HepG2 (cell line): ENCODE measurements at regions not wholly inside any gene's neighbourhood (a gene's known extent, or its start where the extent isn't known, plus 50 kb on each side); places are given as distances from the start of the nearest gene placed in this dataset.

Experiments used
- ATAC-seq: fragments of 200-7000 bp; cut with Tn5 transposase; 3 replicates; pipeline ENCODE4 v1.9.1; 2020; ENCODE audit warnings: mild to moderate bottlenecking, moderate library complexity
- BruUV-seq: library from RNA; stranded (reverse); fragments of 400-500 nt; replicated peaks from 2 replicates; lab custom pipeline; 2021; lab: Mats Ljungman, UMichigan
- CTCF ChIA-PET: fragments of 300-600 bp; formaldehyde crosslinking; extraction: SDS; loops from one replicate; lab custom pipeline; 2021; ENCODE audit warnings: low total read pairs, inconsistent platforms, low intra/inter-chr PET ratio; lab: Yijun Ruan, JAX
- POLR2A ChIA-PET: fragments of 350-600 bp; sonication (Branson Sonifier 250); formaldehyde crosslinking; loops from one replicate; lab custom pipeline; 2020; ENCODE audit warnings: antibody characterized with exemption, inconsistent platforms; lab: Yijun Ruan, JAX
- DNase-seq: peaks from one replicate; pipeline ENCODE4 v3.0.0-alpha.2; 2015; ENCODE audit warnings: low spot score
- FAIRE-seq: peaks from 3 replicates; lab custom pipeline; 2011; peaks lifted over from hg19 to GRCh38; lab: Jason Lieb, UNC
- H2AFZ ChIP-seq: one replicate; pipeline ENCODE4 v1.6.1; 2011; ENCODE audit warnings: low read length, inconsistent platforms
- H3K27ac ChIP-seq: fragments of 300-600 bp; 3 replicates; pipeline ENCODE4 v1.8.0; 2011; ENCODE audit warnings: mixed run types, mild to moderate bottlenecking, mixed read lengths, low read length, inconsistent platforms; ENCODE audit not compliant: insufficient read depth; ENCODE audit errors: extremely low read length
- H3K27me3 ChIP-seq, 2 experiments: fragments of 200-600 bp in 1 of 2; 2 replicates in 1 of 2; 3 replicates in 1 of 2; pipeline versions ENCODE4 v1.6.0 to v1.8.0; 2011; ENCODE audit warnings: low read length in 2 of 2, mild to moderate bottlenecking in 2 of 2, moderate library complexity in 2 of 2, inconsistent platforms in 1 of 2; ENCODE audit not compliant: insufficient read depth in 2 of 2, control insufficient read depth in 1 of 2
- H3K36me3 ChIP-seq, 2 experiments: fragments of 200-600 bp in 1 of 2; replicated peaks in 1 of 2; 2 replicates in 1 of 2; 3 replicates in 1 of 2; pipeline versions ENCODE4 v1.5.1 to v1.8.0; 2011; ENCODE audit warnings: low read length in 2 of 2, inconsistent platforms in 1 of 2; ENCODE audit not compliant: insufficient read depth in 2 of 2, control insufficient read depth in 1 of 2
- H3K4me1 ChIP-seq: 2 replicates; pipeline ENCODE4 v1.5.1; 2012; ENCODE audit warnings: low read length, inconsistent platforms; ENCODE audit not compliant: insufficient read depth
- H3K4me2 ChIP-seq: 2 replicates; pipeline ENCODE4 v1.6.0; 2011; ENCODE audit warnings: low read depth, low read length, inconsistent platforms
- H3K4me3 ChIP-seq, 3 experiments: fragments of 200-600 bp in 1 of 3; sonication (generic), shearing (Covaris generic) in 1 of 3; replicated peaks in 1 of 3; 2 replicates each; pipeline ENCODE4 v1.5.1; 2011 to 2016; ENCODE audit warnings: low read length in 3 of 3, inconsistent platforms in 2 of 3, low read depth in 2 of 3, mild to moderate bottlenecking in 2 of 3, control low read depth in 1 of 3, mixed read lengths in 1 of 3; ENCODE audit not compliant: insufficient read depth in 1 of 3
- H3K79me2 ChIP-seq: one replicate; pipeline ENCODE4 v1.6.1; 2011; ENCODE audit warnings: low read length, inconsistent platforms; ENCODE audit not compliant: insufficient read depth
- H3K9ac ChIP-seq: 2 replicates; pipeline ENCODE4 v1.6.0; 2011; ENCODE audit warnings: mild to moderate bottlenecking, low read depth, low read length, inconsistent platforms; ENCODE audit not compliant: insufficient read depth
- H3K9me3 ChIP-seq: 2 replicates; pipeline ENCODE4 v1.5.1; 2012; ENCODE audit warnings: mild to moderate bottlenecking, low read length
- H4K20me1 ChIP-seq: 2 replicates; pipeline ENCODE4 v1.6.0; 2011; ENCODE audit warnings: inconsistent platforms, mild to moderate bottlenecking, low read length, moderate library complexity; ENCODE audit not compliant: insufficient read depth
- CHD2 ChIP-seq: IDR thresholded peaks from 2 replicates; pipeline ENCODE4 v1.6.1; 2011; ENCODE audit warnings: low read depth, low read length, improper control_type of control experiment
- EED ChIP-seq: sonication (generic); formaldehyde crosslinking; IDR thresholded peaks from 2 replicates; pipeline ENCODE4 v1.5.0; 2020; ENCODE audit warnings: mild to moderate bottlenecking, missing genetic modification reagents
- ELF1 ChIP-seq: sonication (generic); formaldehyde crosslinking; IDR thresholded peaks from 2 replicates; pipeline ENCODE4 v1.4.0; 2020; ENCODE audit warnings: missing genetic modification reagents
- IRX3 ChIP-seq: sonication (generic); formaldehyde crosslinking; IDR thresholded peaks from 2 replicates; pipeline ENCODE4 v1.8.1; 2023; ENCODE audit warnings: mild to moderate bottlenecking, low read depth, missing genetic modification reagents, borderline replicate concordance
- MTF2 ChIP-seq: sonication (generic); formaldehyde crosslinking; IDR thresholded peaks from 2 replicates; pipeline ENCODE4 v1.5.0; 2020; ENCODE audit warnings: missing genetic modification reagents, borderline replicate concordance
- POGZ ChIP-seq: sonication (generic); formaldehyde crosslinking; IDR thresholded peaks from 2 replicates; pipeline ENCODE4 v1.4.0; 2020; ENCODE audit warnings: mild to moderate bottlenecking, missing genetic modification reagents
- REL ChIP-seq: sonication (generic); formaldehyde crosslinking; conservative IDR thresholded peaks from 2 replicates; pipeline ENCODE4 v1.8.0; 2022; ENCODE audit warnings: mild to moderate bottlenecking, missing genetic modification reagents, moderate library complexity
- TEAD3 ChIP-seq: optimal IDR thresholded peaks from 2 replicates; pipeline ENCODE3; 2016; ENCODE audit warnings: borderline replicate concordance
- ZNF124 ChIP-seq: sonication (generic); formaldehyde crosslinking; IDR thresholded peaks from 2 replicates; pipeline ENCODE4 v1.4.0; 2020; ENCODE audit warnings: missing genetic modification reagents
- ZNF232 ChIP-seq: sonication (generic); formaldehyde crosslinking; IDR thresholded peaks from 2 replicates; pipeline ENCODE4 v1.4.0; 2020; ENCODE audit warnings: missing genetic modification reagents, borderline replicate concordance
- ZNF549 ChIP-seq: sonication (generic); formaldehyde crosslinking; IDR thresholded peaks from 2 replicates; pipeline ENCODE4 v1.5.0; 2020; ENCODE audit warnings: missing genetic modification reagents
- ZNF556 ChIP-seq: sonication (generic); formaldehyde crosslinking; IDR thresholded peaks from 2 replicates; pipeline ENCODE4 v1.4.0; 2020; ENCODE audit warnings: mild to moderate bottlenecking, missing genetic modification reagents, borderline replicate concordance
- ZNF746 ChIP-seq: sonication (generic); formaldehyde crosslinking; IDR thresholded peaks from 2 replicates; pipeline ENCODE4 v1.8.0; 2022; ENCODE audit warnings: mild to moderate bottlenecking, missing genetic modification reagents
- WGBS: methylation state at CpG from one replicate; pipeline ENCODE4 v1.1.6; 2017; ENCODE audit warnings: low lambda C conversion rate; 5-methylcytosine and 5-hydroxymethylcytosine counted together
- in situ Hi-C: cut with HindIII; loops from 2 replicates; pipeline ENCODE4 v1.10.0; 2017; ENCODE audit warnings: low pct_unique_long_range_greater_than_20kb; ENCODE audit not compliant: extremely low pct_ligation_motif_present
- intact Hi-C: fragments of 100-400 bp; cut with micrococcal nuclease; formaldehyde crosslinking; loops from one replicate; pipeline ENCODE4 v1.10.0; 2022; ENCODE audit not compliant: unreplicated experiment
- TF ChIP-seq, protein P1 (sequence below): sonication (generic); formaldehyde crosslinking; IDR thresholded peaks from 2 replicates; pipeline ENCODE4 v1.5.0; 2020; ENCODE audit warnings: missing genetic modification reagents, mild to moderate bottlenecking, borderline replicate concordance

GRCh38 chr9:79189511-79189924 is 382.2 kb upstream of the TLE4 start:
- H4K20me1 ChIP-seq = no peaks in the 10 kb centered on the region
- no peak overlapping the region for H3K4me3 ChIP-seq
- DNase-seq (no peak), FAIRE-seq (no peak), ATAC-seq (no peak)
- H3K27me3 ChIP-seq = no peaks in the 10 kb centered on the region
- POLR2A ChIA-PET = no interaction called here
- no peak overlapping the region for H3K4me2 ChIP-seq
- H3K79me2 ChIP-seq = no peaks in the 10 kb centered on the region
- CTCF ChIA-PET = no interaction called here
- in situ Hi-C loops = no loop called here
- no peaks in the 10 kb centered on the region for H3K4me1 ChIP-seq
- no peak overlapping the region for H3K9ac ChIP-seq
- no peaks in the 10 kb centered on the region for H3K9me3 ChIP-seq
- 0% methylated on average over 3 of the region's 3 CpGs for WGBS
- no peaks in the 10 kb centered on the region for H3K36me3 ChIP-seq
- BruUV-seq = no TSS peak
- no peak overlapping the region for H2AFZ ChIP-seq
- intact Hi-C loops = no loop called here
- TF ChIP-seq ZNF124 (CRISPR knock-in tag) = no peak
- TF ChIP-seq EED (CRISPR knock-in tag) = no peak
- no peak for TF ChIP-seq ZNF556
- TF ChIP-seq, protein P1, sequence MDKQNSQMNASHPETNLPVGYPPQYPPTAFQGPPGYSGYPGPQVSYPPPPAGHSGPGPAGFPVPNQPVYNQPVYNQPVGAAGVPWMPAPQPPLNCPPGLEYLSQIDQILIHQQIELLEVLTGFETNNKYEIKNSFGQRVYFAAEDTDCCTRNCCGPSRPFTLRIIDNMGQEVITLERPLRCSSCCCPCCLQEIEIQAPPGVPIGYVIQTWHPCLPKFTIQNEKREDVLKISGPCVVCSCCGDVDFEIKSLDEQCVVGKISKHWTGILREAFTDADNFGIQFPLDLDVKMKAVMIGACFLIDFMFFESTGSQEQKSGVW (CRISPR knock-in tag) = no peak
- no peak for TF ChIP-seq POGZ (CRISPR knock-in tag)
- no peak for TF ChIP-seq CHD2
- TF ChIP-seq ELF1 (CRISPR knock-in tag) = no peak
- no peak for TF ChIP-seq ZNF232 (CRISPR knock-in tag)
- no peak for TF ChIP-seq IRX3 (CRISPR knock-in tag)
- no peak for TF ChIP-seq ZNF549 (CRISPR knock-in tag)
- TF ChIP-seq TEAD3 (CRISPR knock-in tag) = no peak
- TF ChIP-seq REL (CRISPR knock-in tag) = no peak
- TF ChIP-seq ZNF746 (CRISPR knock-in tag) = no peak
- TF ChIP-seq MTF2 (CRISPR knock-in tag) = no peak
- no peak overlapping the region for H3K27ac ChIP-seq
